ENCODE measurements at regions not wholly inside any gene's neighbourhood (a gene's known extent, or its start where the extent isn't known, plus 50 kb on each side); places are given as distances from the start of the nearest gene placed in this dataset.
"Not testable (repeated sequence)": the region's sequence is repeated elsewhere in the genome, so short reads cannot be mapped to it uniquely, and the experiment has no call there.

GRCh38 chr6:126721581-126722160 lies 381.8 kb downstream of the CENPW start:
- DNase-seq: no peak
- Mint-ChIP-seq H3K4me1 (no peaks in the 10 kb centered on the region), H3K36me3 (ENCODE audit: low read depth) (no peaks in the 10 kb centered on the region), H3K27ac (no peak overlapping the region), H3K9me3 (peaks cover 6% of the 10 kb centered on the region), H3K4me3 (no peak overlapping the region), H3K27me3 (no peaks in the 10 kb centered on the region)
- POLR2A ChIA-PET: interaction anchor here (0.6 kb wide), 1 partner anchor 159 kb away, joined by 3 read pairs; no protein-coding TSS in a partner anchor
- CTCF ChIA-PET: no interaction called here

DNA sequence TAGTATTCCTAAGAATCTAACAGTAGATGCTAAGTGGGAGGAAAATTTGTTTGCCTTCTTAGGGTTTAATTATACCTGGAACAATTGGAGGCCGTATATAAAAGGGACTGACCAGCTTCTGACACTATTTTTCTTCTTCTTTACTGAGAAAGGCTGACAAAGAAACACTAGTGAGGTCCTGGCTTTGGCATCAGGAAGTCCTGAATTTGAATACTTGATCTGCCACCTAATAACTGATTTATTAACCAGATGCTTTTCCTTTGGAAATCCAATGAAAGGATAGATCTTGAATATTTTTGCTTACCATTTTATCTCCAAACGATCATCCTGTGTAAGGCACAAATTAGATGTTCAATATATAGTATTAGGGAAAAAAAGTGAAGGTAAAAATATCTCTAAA lies 382.5 kb downstream of the CENPW start:
- no peaks in the 10 kb centered on the region for H3K4me1 Mint-ChIP-seq
- H3K36me3 Mint-ChIP-seq (ENCODE audit: low read depth): no peaks in the 10 kb centered on the region
- DNase-seq: no peak
- ChIA-PET POLR2A (no interaction called here), CTCF (no interaction called here)
- no peak overlapping the region for H3K27ac Mint-ChIP-seq
- H3K9me3 Mint-ChIP-seq: peaks cover 6% of the 10 kb centered on the region
- no peaks in the 10 kb centered on the region for H3K27me3 Mint-ChIP-seq
- no peak overlapping the region for H3K4me3 Mint-ChIP-seq

- Mint-ChIP-seq H3K4me1 (no peaks in the 10 kb centered on the region), H3K27ac (no peak overlapping the region), H3K27me3 (no peaks in the 10 kb centered on the region), H3K4me3 (no peak overlapping the region), H3K9me3 (peaks cover 6% of the 10 kb centered on the region), H3K36me3 (ENCODE audit: low read depth) (no peaks in the 10 kb centered on the region)
- ChIA-PET CTCF (no interaction called here), POLR2A (no interaction called here)
- DNase-seq: no peak
Measured at GRCh38 chr6:126723541-126724170, 383.7 kb downstream of the CENPW start.

DNA sequence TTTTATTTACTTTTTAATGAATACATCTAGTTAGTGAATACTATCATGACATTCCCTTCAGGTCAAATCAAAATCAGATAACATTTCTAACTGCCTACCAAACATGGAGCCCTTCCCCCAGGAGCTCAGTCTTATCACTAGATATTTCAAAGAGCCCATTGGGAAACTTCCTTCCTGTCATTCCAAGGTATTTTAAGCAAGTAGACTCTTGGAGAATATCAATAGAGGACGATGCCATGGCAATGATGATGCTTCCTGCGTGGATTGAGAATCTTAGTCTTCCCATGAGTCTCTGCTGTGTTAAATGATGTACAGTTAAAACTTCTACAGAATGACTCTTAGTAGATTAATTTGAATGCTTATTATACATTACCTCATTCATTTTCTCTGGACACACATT lies 384.9 kb downstream of the CENPW start:
- CTCF ChIA-PET: no interaction called here
- POLR2A ChIA-PET: no interaction called here
- Mint-ChIP-seq H3K4me3 (no peak overlapping the region), H3K36me3 (ENCODE audit: low read depth) (no peaks in the 10 kb centered on the region), H3K27me3 (no peaks in the 10 kb centered on the region), H3K27ac (no peak overlapping the region), H3K9me3 (peaks cover 6% of the 10 kb centered on the region), H3K4me1 (no peaks in the 10 kb centered on the region)
- no peak for DNase-seq

- POLR2A ChIA-PET; DNase-seq; H3K27ac Mint-ChIP-seq; CTCF ChIA-PET; H3K27me3 Mint-ChIP-seq; H3K36me3 Mint-ChIP-seq (ENCODE audit: low read depth); H3K9me3 Mint-ChIP-seq; H3K4me3 Mint-ChIP-seq; H3K4me1 Mint-ChIP-seq: not testable (repeated sequence)
Measured at GRCh38 chr6:126726454-126726853, 386.5 kb downstream of the CENPW start.

- Mint-ChIP-seq H3K27ac (no peak overlapping the region), H3K36me3 (ENCODE audit: low read depth) (no peaks in the 10 kb centered on the region)
Measured at GRCh38 chr6:126738146-126738545, 380.3 kb upstream of the RSPO3 start.

GRCh38 chr6:126738641-126739040 lies 379.8 kb upstream of the RSPO3 start:
- Mint-ChIP-seq H3K27ac (no peak overlapping the region), H3K27me3 (no peaks in the 10 kb centered on the region), H3K4me1 (no peaks in the 10 kb centered on the region), H3K4me3 (no peak overlapping the region), H3K36me3 (ENCODE audit: low read depth) (no peaks in the 10 kb centered on the region), H3K9me3 (no peaks in the 10 kb centered on the region)
- ChIA-PET CTCF (no interaction called here), POLR2A (no interaction called here)
- no peak for DNase-seq

More at GRCh38 chr6:126738146-126738545, 380.3 kb upstream of the RSPO3 start:
- Mint-ChIP-seq H3K4me3 (no peak overlapping the region), H3K4me1 (no peaks in the 10 kb centered on the region), H3K27me3 (no peaks in the 10 kb centered on the region), H3K9me3 (no peaks in the 10 kb centered on the region)
- ChIA-PET POLR2A (no interaction called here), CTCF (interaction anchor here (0.6 kb wide), 1 partner anchor 26 kb away, joined by 3 read pairs; no protein-coding TSS in a partner anchor)
- no peak for DNase-seq

GRCh38 chr6:126743076-126743475 lies 375.4 kb upstream of the RSPO3 start:
- ChIA-PET POLR2A (no interaction called here), CTCF (interaction anchor here (0.6 kb wide), 1 partner anchor 190 kb away, joined by 3 read pairs; no protein-coding TSS in a partner anchor)
- no peaks in the 10 kb centered on the region for H3K9me3 Mint-ChIP-seq
- H3K36me3 Mint-ChIP-seq (ENCODE audit: low read depth): no peaks in the 10 kb centered on the region
- no peak overlapping the region for H3K27ac Mint-ChIP-seq
- H3K27me3 Mint-ChIP-seq: no peaks in the 10 kb centered on the region
- H3K4me3 Mint-ChIP-seq: no peak overlapping the region
- DNase-seq: no peak
- no peaks in the 10 kb centered on the region for H3K4me1 Mint-ChIP-seq

- no peak for DNase-seq
- ChIA-PET CTCF (no interaction called here), POLR2A (no interaction called here)
- no peaks in the 10 kb centered on the region for H3K27me3 Mint-ChIP-seq
- H3K9me3 Mint-ChIP-seq: no peaks in the 10 kb centered on the region
- no peaks in the 10 kb centered on the region for H3K4me1 Mint-ChIP-seq
- no peak overlapping the region for H3K4me3 Mint-ChIP-seq
- H3K27ac Mint-ChIP-seq: no peak overlapping the region
- no peaks in the 10 kb centered on the region for H3K36me3 Mint-ChIP-seq (ENCODE audit: low read depth)
Measured at GRCh38 chr6:126747728-126748540, 370.5 kb upstream of the RSPO3 start.

DNA sequence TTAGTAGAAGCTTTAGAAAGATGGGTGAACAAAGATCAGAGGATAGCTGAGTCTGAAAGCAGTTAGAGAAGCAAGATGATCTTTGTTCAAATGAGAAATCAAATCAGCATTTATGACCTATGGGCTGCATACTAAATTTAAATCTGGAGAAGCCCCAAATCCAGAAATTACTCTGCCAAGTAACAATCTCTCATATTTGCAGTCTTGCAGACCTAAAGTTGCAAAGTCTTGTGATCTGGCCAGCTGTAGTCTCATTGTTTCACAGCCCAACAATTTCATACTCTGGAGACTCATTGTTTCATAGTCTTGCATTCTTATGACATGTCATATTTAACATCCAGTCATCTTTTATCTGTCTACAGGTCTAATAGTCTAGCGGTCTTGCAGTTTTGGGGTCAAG lies 364.9 kb upstream of the RSPO3 start:
- H3K36me3 Mint-ChIP-seq (ENCODE audit: low read depth): no peaks in the 10 kb centered on the region
- H3K9me3 Mint-ChIP-seq: peaks cover 4% of the 10 kb centered on the region
- POLR2A ChIA-PET: no interaction called here
- no peak overlapping the region for H3K4me3 Mint-ChIP-seq
- CTCF ChIA-PET: no interaction called here
- H3K27ac Mint-ChIP-seq: no peak overlapping the region
- H3K4me1 Mint-ChIP-seq: no peaks in the 10 kb centered on the region
- H3K27me3 Mint-ChIP-seq: no peaks in the 10 kb centered on the region
- no peak for DNase-seq

- ChIA-PET POLR2A (no interaction called here), CTCF (no interaction called here)
- no peaks in the 10 kb centered on the region for H3K36me3 Mint-ChIP-seq (ENCODE audit: low read depth)
- no peak overlapping the region for H3K27ac Mint-ChIP-seq
- no peak overlapping the region for H3K4me3 Mint-ChIP-seq
- no peaks in the 10 kb centered on the region for H3K4me1 Mint-ChIP-seq
- no peak for DNase-seq
- no peaks in the 10 kb centered on the region for H3K27me3 Mint-ChIP-seq
- H3K9me3 Mint-ChIP-seq: peaks cover 4% of the 10 kb centered on the region
Measured at GRCh38 chr6:126761854-126762253, 356.6 kb upstream of the RSPO3 start.

- Mint-ChIP-seq H3K36me3 (ENCODE audit: low read depth) (no peaks in the 10 kb centered on the region), H3K9me3 (no peaks in the 10 kb centered on the region), H3K27ac (no peak overlapping the region), H3K27me3 (no peaks in the 10 kb centered on the region), H3K4me1 (no peaks in the 10 kb centered on the region), H3K4me3 (no peak overlapping the region)
- ChIA-PET CTCF (interaction anchor here (0.6 kb wide), 1 partner anchor 26 kb away, joined by 3 read pairs; no protein-coding TSS in a partner anchor), POLR2A (no interaction called here)
- no peak for DNase-seq
Measured at GRCh38 chr6:126764104-126764503, 354.4 kb upstream of the RSPO3 start.

DNA sequence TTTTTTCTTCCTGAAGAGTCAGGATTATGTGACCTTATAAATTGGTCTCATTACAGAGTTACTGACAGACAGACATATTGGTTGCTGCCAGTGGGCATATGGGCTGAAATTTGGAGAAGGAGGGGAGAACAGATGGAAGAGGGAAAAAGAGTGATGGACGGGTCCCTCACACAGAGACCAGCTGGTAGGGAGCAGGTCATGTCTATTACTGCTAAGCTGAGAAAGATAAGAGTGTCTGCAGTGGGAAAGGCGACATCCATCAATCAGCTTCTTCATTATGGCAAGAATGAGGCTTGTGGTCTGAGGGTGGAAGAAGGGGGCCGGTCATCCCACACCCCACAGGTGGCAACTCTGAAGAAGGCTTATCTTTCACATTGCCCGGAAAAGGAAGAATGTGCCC lies 353.8 kb upstream of the RSPO3 start:
- Mint-ChIP-seq H3K4me1 (no peaks in the 10 kb centered on the region), H3K27me3 (peaks cover 2% of the 10 kb centered on the region), H3K9me3 (no peaks in the 10 kb centered on the region), H3K27ac (no peak overlapping the region), H3K4me3 (no peak overlapping the region), H3K36me3 (ENCODE audit: low read depth) (no peaks in the 10 kb centered on the region)
- no peak for DNase-seq
- ChIA-PET CTCF (no interaction called here), POLR2A (no interaction called here)
